Renal pelvis (tissue), 1 donor: ENCODE measurements at regions not wholly inside any gene's neighbourhood (a gene's known extent, or its start where the extent isn't known, plus 50 kb on each side); places are given as distances from the start of the nearest gene placed in this dataset.
"Not testable (repeated sequence)": the region's sequence is repeated elsewhere in the genome, so short reads cannot be mapped to it uniquely, and the experiment has no call there.

ENCODE experiments used
- DNase-seq: peaks from one replicate; pipeline ENCODE4 v3.0.0-alpha.2; 2013

DNA sequence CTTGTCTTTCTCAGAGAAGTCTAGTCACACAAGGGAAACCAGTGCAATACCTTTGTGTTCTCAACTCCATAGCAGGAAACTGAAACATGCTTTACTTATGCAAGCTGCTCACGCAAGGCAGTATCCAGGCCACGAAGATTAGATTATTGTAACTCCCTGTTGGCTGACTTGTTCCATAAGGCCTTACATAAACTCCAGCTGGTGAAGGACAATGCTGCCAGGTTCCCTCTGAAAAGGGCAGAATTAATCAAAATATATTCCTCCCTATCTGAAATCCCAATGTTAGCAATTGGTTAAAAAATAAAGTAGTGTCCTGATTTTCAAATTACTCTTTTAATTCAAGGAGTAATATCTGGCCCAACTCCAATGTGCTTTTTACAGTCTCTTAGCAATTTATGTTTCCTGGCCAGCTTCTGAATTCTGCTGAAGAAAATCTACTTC is 966.6 kb downstream of the HACE1 start:
- DNase-seq = no peak

DNA sequence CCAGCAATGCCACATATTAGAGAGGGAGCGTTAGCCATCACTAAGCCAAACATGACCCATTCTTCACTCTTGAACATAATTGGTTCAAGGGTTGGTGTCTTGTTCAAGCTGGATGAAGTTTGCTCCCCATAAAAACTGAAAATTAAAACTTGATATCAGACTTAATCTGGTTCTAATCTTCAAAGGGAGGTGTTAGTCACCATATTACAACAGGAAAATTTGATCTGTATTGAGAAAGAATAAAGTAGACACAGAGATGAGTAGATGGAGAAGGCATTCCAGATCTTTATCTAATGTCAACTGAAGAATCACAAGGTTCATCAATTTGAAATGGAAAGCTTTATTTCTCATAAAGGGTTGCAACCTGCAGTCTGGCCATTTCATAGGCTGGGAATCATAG is 972.8 kb downstream of the HACE1 start:
- DNase-seq = no peak

- peak; percentile 19 for DNase-seq
These were observed 974.3 kb downstream of the HACE1 start for GRCh38 chr6:103885446-103885845.

GRCh38 chr6:103879800-103880199 is 979.9 kb downstream of the HACE1 start:
- no peak for DNase-seq

GRCh38 chr6:103875221-103875620 is 984.5 kb downstream of the HACE1 start:
- DNase-seq = no peak

DNA sequence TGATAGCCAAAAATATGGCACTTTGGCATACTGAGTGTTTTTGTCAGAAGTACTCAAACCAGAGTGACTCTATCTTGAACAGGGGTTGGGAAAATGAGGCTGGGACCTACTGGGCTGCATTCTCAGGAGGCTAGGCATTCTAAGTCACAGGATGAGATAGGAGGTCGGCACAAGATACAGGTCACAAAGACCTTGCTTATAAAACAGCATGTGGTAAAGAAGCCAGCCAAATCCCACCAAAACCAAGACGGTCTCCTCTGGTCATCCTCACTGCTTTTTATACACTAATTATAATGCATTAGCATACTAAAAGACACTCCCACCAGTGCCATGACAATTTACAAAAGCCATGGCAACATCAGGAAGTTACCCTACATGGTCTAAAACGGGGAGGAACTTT is 985.1 kb downstream of the HACE1 start:
- DNase-seq = no peak

GRCh38 chr6:103872678-103873077 is 987.0 kb downstream of the HACE1 start:
- no peak for DNase-seq

GRCh38 chr6:103872233-103872632 is 987.5 kb downstream of the HACE1 start:
- DNase-seq = no peak

DNA sequence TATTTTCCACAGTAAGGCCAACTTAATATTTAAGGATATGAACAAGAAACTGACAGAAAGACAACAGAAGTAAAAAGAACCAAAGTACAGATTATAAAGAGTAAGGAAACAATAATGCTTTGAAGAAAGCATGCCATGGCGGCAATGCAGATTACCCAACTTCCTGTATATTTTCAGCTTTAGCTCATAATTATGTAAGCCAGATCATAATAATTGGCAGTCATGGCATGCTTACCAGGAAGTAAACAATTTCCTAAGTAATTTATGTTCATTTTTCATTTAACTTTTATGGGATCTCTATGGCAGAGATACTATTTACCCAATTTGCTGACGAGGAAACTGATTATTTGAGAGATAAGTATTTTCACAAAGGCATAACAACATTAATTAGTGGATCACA is 988.7 kb downstream of the HACE1 start:
- DNase-seq = no peak

- DNase-seq = no peak
These were observed 997.4 kb downstream of the HACE1 start for GRCh38 chr6:103862297-103862696.

DNA sequence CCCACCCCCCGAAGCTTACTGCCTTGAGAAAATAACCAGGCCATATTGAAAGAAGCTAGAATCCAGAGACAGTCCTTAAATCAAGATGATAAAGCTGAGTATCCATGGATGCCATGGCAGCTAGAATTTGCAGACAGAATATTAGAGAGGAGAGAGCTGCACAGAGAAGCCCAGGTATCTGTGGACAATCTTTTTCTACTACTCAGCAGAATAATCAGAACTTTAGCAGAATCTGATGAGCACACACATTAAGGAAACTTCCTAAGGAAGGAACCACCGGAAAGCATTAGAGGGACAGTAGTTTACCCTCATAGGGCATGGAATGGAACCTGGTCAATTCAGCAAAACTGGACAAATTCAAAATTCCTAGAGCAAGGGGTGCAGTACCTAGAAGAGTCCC is 1001.7 kb downstream of the HACE1 start:
- no peak for DNase-seq

DNA sequence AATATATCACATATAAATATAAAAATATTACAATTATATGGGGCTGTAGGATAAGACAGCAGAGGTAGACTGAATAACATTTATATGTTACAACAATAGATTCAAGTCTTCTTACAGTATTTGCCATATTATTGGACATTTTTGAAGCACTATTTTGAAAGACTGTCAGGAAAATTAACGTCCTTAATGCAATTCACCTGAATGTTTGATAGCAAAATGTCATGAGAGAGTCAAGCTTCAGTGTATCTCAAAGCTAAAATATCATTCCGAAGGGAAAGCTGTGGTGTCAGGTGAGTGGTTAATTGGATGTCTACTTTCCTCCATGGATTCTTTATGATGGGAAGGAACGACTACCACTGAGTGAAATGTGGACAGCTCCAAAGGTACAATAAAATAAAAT is 1004.0 kb downstream of the HACE1 start:
- DNase-seq = no peak

- DNase-seq = no peak
These were observed 1005.7 kb downstream of the HACE1 start for GRCh38 chr6:103854059-103854458.

- no peak for DNase-seq
These were observed 1021.3 kb downstream of the HACE1 start for GRCh38 chr6:103838457-103838856.

DNA sequence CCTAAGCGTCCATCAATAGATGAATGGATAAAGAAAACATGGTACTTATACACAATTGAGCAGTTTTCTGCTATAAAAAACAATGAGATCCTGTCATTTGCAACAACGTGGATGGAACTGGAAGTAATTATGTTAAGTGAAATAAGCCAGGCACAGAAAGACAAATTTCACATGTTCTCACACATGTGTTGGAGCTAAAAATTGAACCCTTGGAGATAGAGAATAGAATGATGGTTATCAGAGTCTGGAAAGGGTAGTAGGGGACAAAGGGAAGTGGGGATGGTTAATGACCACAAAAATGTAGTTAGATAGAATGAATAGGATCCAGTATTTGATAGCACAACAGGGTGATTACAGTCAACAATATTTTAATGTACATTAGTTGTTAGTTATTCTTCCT is 1033.5 kb downstream of the HACE1 start:
- no peak for DNase-seq

GRCh38 chr6:103820148-103820547 is 1039.6 kb downstream of the HACE1 start:
- DNase-seq = no peak

DNA sequence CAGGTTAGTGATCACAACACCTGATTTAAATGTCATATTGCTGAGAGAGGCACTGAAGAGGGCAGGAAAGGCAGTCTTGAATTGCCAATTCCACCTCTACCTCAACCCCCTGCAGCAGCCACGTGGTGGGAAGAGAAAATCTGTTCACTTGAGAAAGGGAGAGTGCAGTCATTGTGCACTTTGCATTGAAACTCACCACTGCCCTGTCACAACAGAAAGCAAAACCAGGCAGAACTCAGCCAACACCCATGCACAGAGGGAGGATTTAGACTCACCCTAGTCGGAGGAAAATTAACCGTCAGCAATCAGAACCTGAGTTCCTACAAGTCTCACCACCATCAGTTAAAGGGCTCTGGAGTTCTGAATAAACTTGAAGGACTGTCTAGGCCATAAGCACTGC is 1040.2 kb downstream of the HACE1 start:
- no peak for DNase-seq

DNA sequence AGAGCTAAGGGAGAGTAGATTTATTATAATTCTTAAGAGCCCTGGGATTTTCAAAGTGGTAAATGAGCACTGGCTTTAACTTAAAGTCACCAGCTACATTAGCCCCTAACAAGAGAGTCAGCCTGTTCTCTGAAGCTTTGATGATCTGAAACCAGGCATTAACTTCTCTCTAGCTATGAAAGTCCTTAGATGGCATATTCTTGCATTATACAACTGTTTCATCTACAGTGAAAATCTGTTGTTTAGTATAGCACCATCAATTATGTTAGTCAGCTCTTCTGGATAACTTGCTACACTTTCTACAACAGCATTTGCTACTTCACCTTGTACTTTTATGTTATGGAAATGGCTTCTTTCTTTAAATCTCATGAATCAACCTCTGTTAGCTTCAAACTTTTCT is 1046.7 kb downstream of the HACE1 start:
- no peak for DNase-seq

- not testable (repeated sequence) for DNase-seq
These were observed 1057.7 kb downstream of the HACE1 start for GRCh38 chr6:103801901-103802479.

GRCh38 chr6:103799971-103800670 is 1059.6 kb downstream of the HACE1 start:
- no peak for DNase-seq

GRCh38 chr6:103798166-103798565 is 1061.6 kb downstream of the HACE1 start:
- no peak for DNase-seq

GRCh38 chr6:103797738-103798137 is 1062.0 kb downstream of the HACE1 start:
- no peak for DNase-seq

- no peak for DNase-seq
These were observed 1068.3 kb downstream of the HACE1 start for GRCh38 chr6:103791458-103791857.

DNA sequence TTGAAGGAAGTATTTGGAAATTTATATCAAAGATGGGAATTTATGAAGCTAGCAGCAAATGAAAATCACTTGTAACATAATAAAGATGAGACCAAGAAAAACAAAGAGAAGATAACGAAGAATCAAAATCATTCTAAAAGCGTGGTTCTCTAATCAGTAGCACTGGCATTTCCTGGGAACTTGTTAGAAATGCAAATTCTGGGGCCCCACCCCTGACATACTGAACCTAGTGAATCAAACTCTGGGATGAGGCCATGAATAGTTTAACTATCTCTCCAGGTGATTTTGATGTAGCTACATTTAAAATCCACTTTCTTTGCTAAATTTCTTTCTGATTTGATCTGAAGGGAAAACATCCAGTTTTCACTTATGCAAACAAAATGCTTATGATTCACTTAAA is 1075.6 kb downstream of the HACE1 start:
- DNase-seq = no peak
